ENCODE measurements at regions not wholly inside any gene's neighbourhood (a gene's known extent, or its start where the extent isn't known, plus 50 kb on each side); places are given as distances from the start of the nearest gene placed in this dataset.

DNA sequence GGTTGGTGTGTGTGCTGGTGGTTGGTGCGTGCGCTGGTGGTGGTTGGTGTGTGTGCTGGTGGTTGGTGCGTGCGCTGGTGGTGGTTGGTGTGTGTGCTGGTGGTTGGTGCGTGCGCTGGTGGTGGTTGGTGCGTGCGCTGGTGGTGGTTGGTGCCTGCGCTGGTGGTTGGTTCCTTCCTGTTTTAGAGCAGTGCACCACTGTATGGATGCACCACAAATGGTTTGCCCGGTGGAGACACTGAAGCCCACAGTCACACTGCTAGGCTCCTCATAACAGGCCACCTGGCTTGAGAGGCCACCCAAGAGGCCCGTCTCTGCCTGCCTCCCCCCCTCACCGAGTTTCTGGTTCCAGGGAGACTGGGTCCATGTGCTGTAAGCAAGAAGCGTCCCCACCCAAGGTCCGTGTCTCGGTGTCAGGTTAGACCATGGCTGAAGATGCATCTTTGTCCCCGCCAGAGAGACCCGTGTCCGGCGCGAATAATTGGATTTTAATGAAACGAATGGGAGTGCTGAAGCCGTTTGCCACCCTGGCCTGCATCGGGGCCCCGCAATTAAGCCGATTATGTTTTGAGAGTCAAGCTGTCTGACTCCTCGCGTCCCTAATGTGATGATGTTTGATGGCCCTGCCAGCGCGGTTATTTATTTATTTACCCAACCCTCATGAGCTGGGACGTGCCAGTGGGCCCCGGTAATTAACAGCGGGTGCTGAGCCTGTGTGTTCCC, 161.3 kb upstream of the GSE1 start:
- Histone ChIP-seq H3K27ac (peak overlapping the region in 1 of 4 donors; percentile 41), H3K27me3 (no peaks in the 10 kb centered on the region), H3K36me3 (no peaks in the 10 kb centered on the region), H3K9me3 (no peaks in the 10 kb centered on the region), H3K4me1 (peaks cover 14 to 46% (median 37%) of the 10 kb centered on the region in 4 donors), H3K4me3 (no peak overlapping the region)
- no peak for DNase-seq
- intact Hi-C loops (cut with DNase I; ENCODE audit: low total_unique reads) (no loop called here), in situ Hi-C loops (cut with MboI; ENCODE audit: low pct_ligation_motif_present in 1 of 4, low pct_unique_long_range_greater_than_20kb in 1 of 4, low sequenced_read_pairs in 3 of 4) (no loop called here)
- WGBS, 2 donors (ENCODE audit: low coverage in 1 of 2) = 61 to 70% methylated on average over 9 to 22 of the region's 32 CpGs
- no peak for TF ChIP-seq POLR2AphosphoS5 (IDR thresholded peaks at IDR 0.05)
- TF ChIP-seq POLR2A (IDR thresholded peaks at IDR 0.05) = no peak
- TF ChIP-seq, protein P1, sequence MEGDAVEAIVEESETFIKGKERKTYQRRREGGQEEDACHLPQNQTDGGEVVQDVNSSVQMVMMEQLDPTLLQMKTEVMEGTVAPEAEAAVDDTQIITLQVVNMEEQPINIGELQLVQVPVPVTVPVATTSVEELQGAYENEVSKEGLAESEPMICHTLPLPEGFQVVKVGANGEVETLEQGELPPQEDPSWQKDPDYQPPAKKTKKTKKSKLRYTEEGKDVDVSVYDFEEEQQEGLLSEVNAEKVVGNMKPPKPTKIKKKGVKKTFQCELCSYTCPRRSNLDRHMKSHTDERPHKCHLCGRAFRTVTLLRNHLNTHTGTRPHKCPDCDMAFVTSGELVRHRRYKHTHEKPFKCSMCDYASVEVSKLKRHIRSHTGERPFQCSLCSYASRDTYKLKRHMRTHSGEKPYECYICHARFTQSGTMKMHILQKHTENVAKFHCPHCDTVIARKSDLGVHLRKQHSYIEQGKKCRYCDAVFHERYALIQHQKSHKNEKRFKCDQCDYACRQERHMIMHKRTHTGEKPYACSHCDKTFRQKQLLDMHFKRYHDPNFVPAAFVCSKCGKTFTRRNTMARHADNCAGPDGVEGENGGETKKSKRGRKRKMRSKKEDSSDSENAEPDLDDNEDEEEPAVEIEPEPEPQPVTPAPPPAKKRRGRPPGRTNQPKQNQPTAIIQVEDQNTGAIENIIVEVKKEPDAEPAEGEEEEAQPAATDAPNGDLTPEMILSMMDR (IDR thresholded peaks at IDR 0.05) = no peak

DNA sequence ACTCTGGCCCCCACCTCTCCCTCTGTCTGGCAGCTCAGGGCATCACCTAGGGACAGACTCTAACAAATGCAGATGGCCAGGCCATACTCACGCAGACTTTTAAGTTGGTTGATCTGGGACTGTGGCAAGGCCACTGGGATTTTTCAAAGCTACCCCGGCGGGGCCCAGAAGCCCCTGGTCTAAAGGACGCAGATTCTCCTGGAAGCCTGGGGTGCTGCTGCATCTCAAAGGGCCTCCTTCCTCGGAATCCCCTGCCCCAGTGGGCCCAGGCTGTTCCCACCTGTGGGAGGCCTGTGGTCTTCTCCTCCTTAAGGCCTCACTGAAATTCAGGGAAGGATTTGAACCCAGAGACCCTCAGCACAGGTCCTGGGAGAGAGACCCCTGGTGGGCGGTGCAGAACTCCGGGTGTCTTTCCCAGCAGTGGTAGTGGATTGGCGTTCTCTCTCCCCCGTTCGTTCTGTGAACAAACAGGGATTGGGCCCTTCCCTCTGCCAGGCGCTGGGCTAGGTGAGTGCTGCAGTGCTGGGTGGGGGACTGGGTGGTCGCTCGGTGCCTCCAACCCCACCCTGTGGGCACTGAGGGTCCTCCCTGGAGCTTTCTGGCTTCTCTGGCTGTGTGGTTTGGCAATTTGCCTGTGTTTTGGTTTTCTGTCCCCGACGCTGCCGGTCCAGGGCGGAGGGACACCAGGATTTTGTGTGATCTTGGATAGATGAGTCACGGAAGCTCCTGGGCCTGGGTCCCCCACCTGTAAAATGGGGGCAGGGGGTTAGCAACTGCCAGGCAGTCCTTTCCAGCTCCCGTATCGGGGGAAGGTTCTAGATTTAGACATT, 160.5 kb upstream of the GSE1 start:
- TF ChIP-seq POLR2AphosphoS5 (IDR thresholded peaks at IDR 0.05) (no peak), EP300 (IDR thresholded peaks at IDR 0.05; ENCODE audit: low read depth) (no peak), POLR2A (IDR thresholded peaks at IDR 0.05) (no peak)
- TF ChIP-seq, protein P1 (IDR thresholded peaks at IDR 0.05) = no peak
- Histone ChIP-seq H3K36me3 (no peaks in the 10 kb centered on the region), H3K27me3 (no peaks in the 10 kb centered on the region), H3K4me1 (peaks cover 14 to 43% (median 36%) of the 10 kb centered on the region in 4 donors), H3K9me3 (no peaks in the 10 kb centered on the region), H3K4me3 (no peak overlapping the region), H3K27ac (peak overlapping the region in 2 of 4 donors; percentile 4 to 41)
- intact Hi-C loops (cut with DNase I; ENCODE audit: low total_unique reads) (no loop called here), in situ Hi-C loops (cut with MboI; ENCODE audit: low pct_ligation_motif_present in 1 of 4, low pct_unique_long_range_greater_than_20kb in 1 of 4, low sequenced_read_pairs in 3 of 4) (no loop called here)
- no peak for DNase-seq
- 51% methylated on average over 17 of the region's 20 CpGs; no CpG with 5 or more reads in 1 of the 2 donors for WGBS, 2 donors (ENCODE audit: low coverage in 1 of 2)

DNA sequence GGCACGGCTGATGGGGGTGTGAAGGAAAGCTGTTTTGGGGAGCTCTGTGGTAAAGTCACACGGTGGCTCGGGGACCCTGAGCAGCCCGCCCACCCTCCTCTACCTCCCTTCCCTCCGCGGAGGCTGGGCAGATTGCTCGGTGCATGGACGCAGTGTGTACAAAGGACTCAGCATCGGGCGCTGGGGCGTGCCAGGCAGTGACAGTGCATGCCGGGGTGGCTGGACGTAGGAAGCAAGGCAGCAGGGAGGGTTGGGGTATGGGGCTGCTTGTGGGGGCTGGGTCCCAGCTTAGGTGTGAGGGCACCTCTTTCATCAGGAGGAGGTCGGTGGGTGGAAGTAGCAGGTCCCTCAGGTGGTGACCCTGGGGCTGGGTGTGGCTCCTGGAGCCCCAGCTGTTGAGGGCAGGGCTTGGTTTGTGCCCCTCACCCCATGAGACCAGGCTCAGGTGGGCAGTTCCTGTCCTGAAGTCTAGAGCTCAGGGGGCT, 159.9 kb upstream of the GSE1 start:
- Histone ChIP-seq H3K27me3 (no peaks in the 10 kb centered on the region), H3K36me3 (no peaks in the 10 kb centered on the region), H3K9me3 (no peaks in the 10 kb centered on the region), H3K4me1 (peaks cover 13 to 36% (median 29%) of the 10 kb centered on the region in 4 donors), H3K27ac (peak overlapping the region in 2 of 4 donors; percentile 4 to 41), H3K4me3 (no peak overlapping the region)
- intact Hi-C loops (cut with DNase I; ENCODE audit: low total_unique reads) (no loop called here), in situ Hi-C loops (cut with MboI; ENCODE audit: low pct_ligation_motif_present in 1 of 4, low pct_unique_long_range_greater_than_20kb in 1 of 4, low sequenced_read_pairs in 3 of 4) (no loop called here)
- TF ChIP-seq POLR2AphosphoS5 (IDR thresholded peaks at IDR 0.05) (no peak), EP300 (IDR thresholded peaks at IDR 0.05; ENCODE audit: low read depth) (no peak), POLR2A (IDR thresholded peaks at IDR 0.05) (no peak)
- TF ChIP-seq, protein P1 (IDR thresholded peaks at IDR 0.05) = no peak
- DNase-seq = peak; percentile 57
- 74% methylated on average over 13 of the region's 14 CpGs; no CpG with 5 or more reads in 1 of the 2 donors for WGBS, 2 donors (ENCODE audit: low coverage in 1 of 2)

DNA sequence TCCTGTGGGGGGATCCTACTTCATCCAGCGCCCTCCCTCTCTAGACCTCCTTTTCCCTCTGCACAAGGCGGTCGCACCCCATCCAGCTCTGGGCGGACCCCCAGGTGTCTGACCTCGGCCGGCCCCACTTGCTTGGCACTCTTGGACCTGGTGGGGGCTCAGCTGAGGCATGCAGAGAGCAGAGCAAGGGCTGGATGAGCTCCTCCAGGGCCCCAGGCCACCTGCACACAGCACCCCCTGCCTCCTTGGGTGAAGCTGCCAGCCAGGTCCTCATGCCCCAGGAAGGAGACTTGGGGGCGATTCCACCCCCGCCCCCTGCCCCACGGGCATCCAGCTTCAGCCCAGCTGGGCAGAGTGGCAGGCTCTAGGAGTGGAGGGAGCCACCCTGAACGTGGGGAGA, 159.4 kb upstream of the GSE1 start:
- no peaks in the 10 kb centered on the region for H3K9me3 ChIP-seq
- DNase-seq = no peak
- peaks cover 8 to 36% (median 29%) of the 10 kb centered on the region in 4 donors for H3K4me1 ChIP-seq
- no peaks in the 10 kb centered on the region for H3K27me3 ChIP-seq
- no peak for TF ChIP-seq POLR2AphosphoS5 (IDR thresholded peaks at IDR 0.05)
- TF ChIP-seq, protein P1 (IDR thresholded peaks at IDR 0.05) = no peak
- TF ChIP-seq EP300 (IDR thresholded peaks at IDR 0.05; ENCODE audit: low read depth) = no peak
- TF ChIP-seq POLR2A (IDR thresholded peaks at IDR 0.05) = no peak
- intact Hi-C loops (cut with DNase I; ENCODE audit: low total_unique reads) = no loop called here
- H3K4me3 ChIP-seq = no peak overlapping the region
- in situ Hi-C loops (cut with MboI; ENCODE audit: low pct_ligation_motif_present in 1 of 4, low pct_unique_long_range_greater_than_20kb in 1 of 4, low sequenced_read_pairs in 3 of 4) = no loop called here
- no peaks in the 10 kb centered on the region for H3K36me3 ChIP-seq
- peak overlapping the region in 1 of 4 donors; percentile 41 for H3K27ac ChIP-seq
- WGBS, 2 donors (ENCODE audit: low coverage in 1 of 2) = 74% methylated on average over 9 of the region's 10 CpGs; no CpG with 5 or more reads in 1 of the 2 donors
